SH-SY5Y (cell line): ENCODE measurements at regions not wholly inside any gene's neighbourhood (a gene's known extent, or its start where the extent isn't known, plus 50 kb on each side); places are given as distances from the start of the nearest gene placed in this dataset.

Experiments
- GATA2 ChIP-seq: IDR thresholded peaks from 2 replicates; pipeline ENCODE4 v1.6.1; 2011; ENCODE audit warnings: mild to moderate bottlenecking, low read depth, low read length
- GATA3 ChIP-seq: IDR thresholded peaks from 2 replicates; pipeline ENCODE4 v1.6.1; 2011; ENCODE audit warnings: low read depth, mild to moderate bottlenecking, low read length, moderate library complexity

DNA sequence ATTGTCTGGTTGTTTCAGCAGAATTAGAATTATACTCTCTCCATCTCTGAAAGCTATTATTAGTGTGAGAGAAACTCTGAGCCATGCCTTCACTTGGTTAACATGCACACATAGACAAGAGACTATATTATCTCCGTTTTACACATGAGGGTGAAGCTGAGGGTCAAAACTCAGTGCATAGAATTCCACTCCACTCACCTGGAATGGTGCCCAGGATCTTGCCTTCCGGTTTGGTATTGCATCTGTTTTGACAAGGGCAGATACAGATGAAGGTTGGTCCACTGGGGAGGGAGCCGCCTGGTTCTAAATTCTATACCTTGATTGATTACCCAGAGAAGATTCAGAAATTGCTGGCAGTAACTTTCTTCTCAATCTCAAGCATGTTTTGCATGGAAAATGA lies 149.5 kb upstream of the PELI2 start:
- no peak for TF ChIP-seq GATA3

DNA sequence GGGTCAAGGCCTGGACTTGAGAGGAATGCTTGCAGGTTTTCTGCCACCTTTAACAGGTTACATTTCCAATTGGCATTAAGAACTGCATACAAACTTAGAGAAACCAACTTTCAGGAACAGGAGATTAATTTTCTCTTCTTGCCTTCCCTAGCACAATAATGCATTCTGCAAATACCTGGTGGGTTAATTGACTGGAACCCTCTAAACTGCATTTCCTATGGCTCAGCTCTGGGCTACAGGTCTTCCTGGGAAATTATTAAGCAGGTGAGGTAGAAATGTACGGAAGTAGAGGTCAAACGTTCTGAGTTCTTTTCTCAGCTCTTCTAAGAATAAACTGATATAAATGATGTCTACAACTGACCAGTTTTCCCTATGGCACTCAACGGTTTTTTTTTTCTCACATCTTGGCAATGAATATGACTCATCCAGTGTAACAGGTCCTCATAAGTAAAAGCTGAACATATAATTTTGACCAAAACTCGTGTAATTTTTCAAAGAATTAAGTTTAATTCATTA lies 144.9 kb upstream of the PELI2 start:
- TF ChIP-seq GATA3 = no peak
- no peak for TF ChIP-seq GATA2

DNA sequence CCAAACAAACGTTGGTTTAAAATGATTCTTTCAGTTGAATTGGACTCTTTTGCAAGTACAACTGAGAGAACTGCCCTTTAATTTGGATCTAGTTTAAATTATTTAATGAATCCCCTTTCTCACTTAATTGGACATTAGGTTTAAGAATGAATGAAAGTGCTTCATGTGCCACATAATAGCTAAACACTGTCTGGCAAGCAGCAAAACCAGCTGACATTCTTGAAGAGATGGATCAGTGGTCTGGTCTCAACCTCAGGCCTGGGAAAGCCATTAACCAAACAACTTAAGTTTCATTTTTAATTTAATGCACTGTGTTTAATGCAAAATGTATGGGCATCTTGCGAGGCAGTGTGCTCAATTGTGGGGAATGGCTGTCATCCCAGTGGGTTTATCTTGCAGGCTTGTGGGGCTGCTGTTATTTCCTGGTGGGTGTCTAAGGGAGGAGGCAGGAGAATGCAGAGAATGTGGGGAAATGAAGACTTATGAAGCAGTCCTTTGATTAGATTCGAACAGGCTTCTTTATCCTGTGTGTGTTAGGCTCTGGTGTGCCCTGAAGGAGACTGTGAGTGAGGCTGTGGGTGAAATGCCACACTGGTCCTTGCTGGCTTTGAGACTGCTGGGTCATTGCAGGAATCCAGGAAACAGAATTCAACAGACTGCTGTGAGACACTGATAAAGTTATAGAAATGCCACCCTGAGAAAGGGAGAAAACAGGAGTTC lies 144.1 kb upstream of the PELI2 start:
- TF ChIP-seq GATA3 = no peak
- TF ChIP-seq GATA2 = no peak

DNA sequence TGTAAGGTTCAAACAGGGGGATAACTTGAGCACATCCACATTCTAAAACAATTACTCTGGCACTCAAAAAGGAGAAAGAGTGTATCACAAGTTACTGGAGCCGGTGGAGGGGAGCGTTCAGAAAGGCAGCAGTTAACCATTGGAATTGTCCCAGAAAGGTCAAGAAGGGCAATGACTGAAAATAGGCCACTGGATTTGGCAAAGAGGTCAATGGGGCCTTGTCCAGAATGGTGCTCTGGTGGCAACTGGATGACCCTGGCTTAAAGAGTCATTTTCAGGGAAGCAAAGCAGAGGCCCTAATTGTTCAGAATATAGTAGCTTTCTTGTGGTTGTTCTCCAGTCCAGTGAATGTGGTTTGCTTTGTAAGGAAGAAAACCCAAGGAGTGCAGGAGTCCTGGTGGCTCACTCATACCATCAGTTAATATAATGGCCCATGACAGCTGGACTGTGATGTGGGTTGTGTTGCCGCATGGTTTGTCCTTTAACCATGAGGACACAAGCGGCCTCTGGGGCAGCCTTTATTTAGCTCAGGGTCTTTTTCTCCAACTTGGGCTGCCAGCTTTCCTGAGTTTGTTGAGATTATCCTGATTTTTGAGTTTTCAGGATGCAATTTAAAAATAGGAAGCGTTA lies 142.8 kb upstream of the PELI2 start:
- TF ChIP-seq GATA3 (no peak), GATA2 (no peak)

GRCh38 chr14:55976219-55976618 lies 142.0 kb upstream of the PELI2 start:
- no peak for TF ChIP-seq GATA2
- no peak for TF ChIP-seq GATA3

GRCh38 chr14:55976655-55977054 lies 141.6 kb upstream of the PELI2 start:
- TF ChIP-seq GATA2 (no peak), GATA3 (no peak)

DNA sequence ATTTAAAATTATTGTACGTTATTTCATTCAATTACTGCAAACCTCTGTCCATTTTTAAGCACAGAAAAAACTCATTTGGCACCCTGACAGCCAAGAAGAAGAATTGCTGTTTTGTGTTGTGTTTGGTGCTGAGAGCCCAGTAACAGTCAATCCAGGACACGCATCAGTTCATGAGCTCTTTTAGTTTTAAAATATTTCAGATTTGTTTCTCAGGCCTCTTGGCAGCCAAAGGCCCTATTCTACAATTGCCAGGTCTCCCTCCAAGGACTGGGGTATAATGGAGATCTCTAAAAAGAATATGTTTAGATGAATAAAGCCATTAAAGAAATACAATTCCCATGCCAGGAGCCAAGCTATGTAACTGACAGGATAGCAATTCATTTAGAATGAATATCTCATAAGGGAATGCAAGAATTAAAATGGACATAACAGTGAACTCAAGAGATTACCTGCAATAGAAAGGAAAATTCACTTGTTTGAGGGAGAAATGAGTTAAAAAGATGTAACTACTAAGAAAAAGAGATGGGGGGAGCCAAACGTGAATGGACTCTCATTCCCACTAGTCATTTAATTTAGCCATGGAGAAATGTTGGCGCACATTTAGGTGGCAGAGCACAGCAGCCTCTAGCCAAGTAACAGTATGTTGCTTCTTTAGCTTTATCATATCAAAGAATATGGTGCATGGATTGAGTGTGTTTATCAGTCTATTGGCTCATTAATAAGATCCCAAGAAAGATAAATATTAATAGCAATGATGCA lies 140.6 kb upstream of the PELI2 start:
- TF ChIP-seq GATA2 (no peak), GATA3 (no peak)

GRCh38 chr14:55979096-55979495 lies 139.1 kb upstream of the PELI2 start:
- TF ChIP-seq GATA3 (no peak), GATA2 (no peak)

GRCh38 chr14:55979781-55980180 lies 138.4 kb upstream of the PELI2 start:
- no peak for TF ChIP-seq GATA2
- no peak for TF ChIP-seq GATA3

- no peak for TF ChIP-seq GATA2
- no peak for TF ChIP-seq GATA3
Measured at GRCh38 chr14:55980970-55981369, 137.2 kb upstream of the PELI2 start.

GRCh38 chr14:55986069-55986468 lies 132.1 kb upstream of the PELI2 start:
- TF ChIP-seq GATA3 (no peak), GATA2 (no peak)

GRCh38 chr14:56000846-56001245 lies 117.4 kb upstream of the PELI2 start:
- TF ChIP-seq GATA2 (no peak), GATA3 (no peak)

DNA sequence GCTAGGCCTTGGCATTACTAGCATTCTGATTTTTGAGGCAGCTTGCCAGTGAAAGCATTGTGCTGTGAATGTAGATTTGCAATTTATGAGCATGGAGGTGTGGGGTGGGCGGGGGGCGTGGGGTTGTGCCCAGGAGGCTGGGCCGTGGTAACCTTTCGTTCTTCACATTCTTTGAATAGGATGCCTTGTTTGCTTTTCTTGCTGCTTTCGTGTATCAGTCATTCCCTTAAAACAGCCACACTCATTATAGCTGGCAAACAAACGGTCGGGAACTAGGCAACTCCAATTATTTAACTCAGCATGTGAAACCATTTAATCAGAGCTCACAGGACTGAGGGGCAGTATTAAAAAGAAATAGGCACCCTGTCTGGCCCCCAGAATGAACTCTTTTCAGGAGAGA lies 115.9 kb upstream of the PELI2 start:
- TF ChIP-seq GATA2 = no peak
- no peak for TF ChIP-seq GATA3

DNA sequence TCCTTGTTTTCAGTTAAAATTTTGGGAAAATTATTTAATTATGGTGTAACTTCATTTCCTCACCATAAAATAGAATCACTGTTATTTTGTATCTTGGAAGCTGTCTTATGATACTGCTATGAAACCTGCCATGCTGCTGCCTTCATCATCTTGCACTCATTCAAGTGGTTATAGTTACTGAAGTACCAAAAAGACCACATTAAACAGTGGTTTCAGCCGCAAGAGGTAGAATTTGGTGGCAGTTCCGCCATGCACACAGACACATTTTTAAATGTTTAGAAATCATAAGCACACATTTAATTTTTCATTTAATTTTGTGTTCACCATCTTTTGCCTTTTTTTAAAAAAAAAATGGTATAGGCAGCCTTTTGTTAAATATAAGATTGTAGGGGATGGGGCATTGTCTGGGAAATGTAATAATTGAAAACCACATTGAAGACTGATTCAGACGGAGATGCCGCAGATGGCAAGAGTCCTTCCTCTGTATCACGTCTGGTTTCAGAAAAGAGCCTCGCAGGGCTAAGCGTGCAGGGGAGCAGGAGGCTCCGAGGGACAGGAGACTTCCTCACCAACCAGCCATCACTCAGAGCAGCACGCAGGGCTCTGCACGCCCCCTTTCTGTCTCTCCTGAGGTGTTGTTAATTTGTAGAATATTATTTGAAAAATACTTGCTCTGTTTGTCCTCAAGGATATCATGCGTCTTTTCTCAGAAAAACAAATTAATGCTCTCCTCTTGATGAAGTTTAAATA lies 115.2 kb upstream of the PELI2 start:
- TF ChIP-seq GATA3 (no peak), GATA2 (no peak)
